RWPE1 (cell line): ENCODE measurements at regions not wholly inside any gene's neighbourhood (a gene's known extent, or its start where the extent isn't known, plus 50 kb on each side); places are given as distances from the start of the nearest gene placed in this dataset.

ENCODE experiments used
- CTCF ChIA-PET: fragments of 350-600 bp; sonication (Branson Sonifier 250); formaldehyde crosslinking; extraction: SDS; loops from one replicate; lab custom pipeline; 2021; lab: Yijun Ruan, JAX
- POLR2A ChIA-PET: fragments of 400-600 bp; formaldehyde crosslinking; extraction: SDS; loops from one replicate; lab custom pipeline; 2020; ENCODE audit warnings: antibody characterized with exemption; ENCODE audit not compliant: low non-redundant PET; lab: Yijun Ruan, JAX
- DNase-seq: peaks from one replicate; pipeline ENCODE4 v3.0.0; 2012; ENCODE audit warnings: low spot score
- H3K27ac ChIP-seq: fragments of 450-650 bp; 2 replicates; pipeline ENCODE4 v1.5.1; 2017
- TF ChIP-seq, protein P1 (sequence below): fragments of 450-650 bp; conservative IDR thresholded peaks from 2 replicates; pipeline ENCODE4 v1.5.1; 2017; ENCODE audit warnings: low read depth, mild to moderate bottlenecking

DNA sequence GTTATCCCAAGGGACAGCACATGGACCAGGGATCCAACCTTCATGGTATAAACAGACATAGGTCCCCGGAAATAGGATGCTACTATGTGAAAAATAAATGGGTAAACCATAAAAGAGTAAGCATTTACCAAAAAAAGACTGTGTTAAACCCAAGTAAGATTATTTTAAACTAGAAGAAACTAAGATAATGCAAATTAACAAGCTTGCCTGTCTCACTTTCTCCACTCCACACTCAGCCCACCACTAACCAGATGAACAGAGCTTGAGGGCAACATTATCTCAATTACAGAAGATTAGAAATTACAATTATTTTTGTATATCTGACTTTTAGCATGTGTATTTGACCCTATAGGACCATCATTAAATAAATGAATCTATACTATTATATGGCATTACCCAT lies 117.2 kb upstream of the CAV2 start:
- CTCF ChIA-PET: interaction anchor here (0.6 kb wide), 1 partner anchor 66 kb away, joined by 3 read pairs; no protein-coding TSS in a partner anchor
- TF ChIP-seq, protein P1, sequence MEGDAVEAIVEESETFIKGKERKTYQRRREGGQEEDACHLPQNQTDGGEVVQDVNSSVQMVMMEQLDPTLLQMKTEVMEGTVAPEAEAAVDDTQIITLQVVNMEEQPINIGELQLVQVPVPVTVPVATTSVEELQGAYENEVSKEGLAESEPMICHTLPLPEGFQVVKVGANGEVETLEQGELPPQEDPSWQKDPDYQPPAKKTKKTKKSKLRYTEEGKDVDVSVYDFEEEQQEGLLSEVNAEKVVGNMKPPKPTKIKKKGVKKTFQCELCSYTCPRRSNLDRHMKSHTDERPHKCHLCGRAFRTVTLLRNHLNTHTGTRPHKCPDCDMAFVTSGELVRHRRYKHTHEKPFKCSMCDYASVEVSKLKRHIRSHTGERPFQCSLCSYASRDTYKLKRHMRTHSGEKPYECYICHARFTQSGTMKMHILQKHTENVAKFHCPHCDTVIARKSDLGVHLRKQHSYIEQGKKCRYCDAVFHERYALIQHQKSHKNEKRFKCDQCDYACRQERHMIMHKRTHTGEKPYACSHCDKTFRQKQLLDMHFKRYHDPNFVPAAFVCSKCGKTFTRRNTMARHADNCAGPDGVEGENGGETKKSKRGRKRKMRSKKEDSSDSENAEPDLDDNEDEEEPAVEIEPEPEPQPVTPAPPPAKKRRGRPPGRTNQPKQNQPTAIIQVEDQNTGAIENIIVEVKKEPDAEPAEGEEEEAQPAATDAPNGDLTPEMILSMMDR: no peak
- no peak for DNase-seq
- no peak overlapping the region for H3K27ac ChIP-seq
- POLR2A ChIA-PET: no interaction called here

GRCh38 chr7:116384936-116385635 lies 114.5 kb upstream of the CAV2 start:
- DNase-seq: no peak
- ChIA-PET POLR2A (no interaction called here), CTCF (interaction anchor here (0.6 kb wide), 1 partner anchor 197 kb away, joined by 3 read pairs; no protein-coding TSS in a partner anchor)
- TF ChIP-seq, protein P1: no peak
- no peak overlapping the region for H3K27ac ChIP-seq

GRCh38 chr7:116386674-116387073 lies 112.9 kb upstream of the CAV2 start:
- no peak for DNase-seq
- TF ChIP-seq, protein P1: no peak
- H3K27ac ChIP-seq: no peak overlapping the region
- CTCF ChIA-PET: no interaction called here
- POLR2A ChIA-PET: no interaction called here

GRCh38 chr7:116390363-116390762 lies 109.2 kb upstream of the CAV2 start:
- TF ChIP-seq, protein P1: no peak
- no peak for DNase-seq
- CTCF ChIA-PET: no interaction called here
- no peak overlapping the region for H3K27ac ChIP-seq
- POLR2A ChIA-PET: no interaction called here

- H3K27ac ChIP-seq: no peak overlapping the region
- CTCF ChIA-PET: interaction anchor here (0.7 kb wide), 1 partner anchor 213 kb away, joined by 3 read pairs; no protein-coding TSS in a partner anchor
- POLR2A ChIA-PET: no interaction called here
- DNase-seq: no peak
- TF ChIP-seq, protein P1: no peak
These were observed 106.7 kb upstream of the CAV2 start for GRCh38 chr7:116392806-116393205.

- no peak for DNase-seq
- TF ChIP-seq, protein P1: no peak
- no peak overlapping the region for H3K27ac ChIP-seq
- POLR2A ChIA-PET: no interaction called here
- CTCF ChIA-PET: no interaction called here
These were observed 105.9 kb upstream of the CAV2 start for GRCh38 chr7:116393654-116394053.
